NT2/D1 (cell line): ENCODE measurements at regions not wholly inside any gene's neighbourhood (a gene's known extent, or its start where the extent isn't known, plus 50 kb on each side); places are given as distances from the start of the nearest gene placed in this dataset.

Experiments
- DNase-seq: peaks from one replicate; pipeline ENCODE4 v3.0.0-alpha.2; 2011; ENCODE audit warnings: low read depth, low spot score
- H3K27me3 ChIP-seq: 2 replicates; pipeline ENCODE4 v1.6.0; 2011; ENCODE audit warnings: mild to moderate bottlenecking; ENCODE audit not compliant: insufficient read length, insufficient read depth
- H3K36me3 ChIP-seq: 2 replicates; pipeline ENCODE4 v1.6.1; 2011; ENCODE audit warnings: mild to moderate bottlenecking, low read length, mixed read lengths; ENCODE audit not compliant: insufficient read depth, insufficient read length
- H3K4me1 ChIP-seq: 2 replicates; pipeline ENCODE4 v1.5.1; 2011; ENCODE audit not compliant: insufficient read depth, insufficient read length
- H3K4me3 ChIP-seq: 2 replicates; pipeline ENCODE4 v1.5.1; 2011; ENCODE audit warnings: low read depth; ENCODE audit not compliant: insufficient read length
- H3K9ac ChIP-seq: 2 replicates; pipeline ENCODE4 v1.6.0; 2011; ENCODE audit warnings: low read depth; ENCODE audit not compliant: insufficient read length
- H3K9me3 ChIP-seq: 2 replicates; pipeline ENCODE4 v1.5.1; 2011; ENCODE audit warnings: mild to moderate bottlenecking, low read length; ENCODE audit not compliant: insufficient read depth
- SUZ12 ChIP-seq: IDR thresholded peaks from 2 replicates; pipeline ENCODE4 v1.6.1; 2011; ENCODE audit not compliant: insufficient read length, insufficient read depth; ENCODE audit errors: extremely low read depth
- YY1 ChIP-seq: IDR thresholded peaks from 2 replicates; pipeline ENCODE4 v1.6.1; 2011; ENCODE audit not compliant: insufficient read length, insufficient read depth
- ZNF274 ChIP-seq: IDR thresholded peaks from 2 replicates; pipeline ENCODE4 v1.6.1; 2011; ENCODE audit warnings: mild to moderate bottlenecking, low read depth, low read length

DNA sequence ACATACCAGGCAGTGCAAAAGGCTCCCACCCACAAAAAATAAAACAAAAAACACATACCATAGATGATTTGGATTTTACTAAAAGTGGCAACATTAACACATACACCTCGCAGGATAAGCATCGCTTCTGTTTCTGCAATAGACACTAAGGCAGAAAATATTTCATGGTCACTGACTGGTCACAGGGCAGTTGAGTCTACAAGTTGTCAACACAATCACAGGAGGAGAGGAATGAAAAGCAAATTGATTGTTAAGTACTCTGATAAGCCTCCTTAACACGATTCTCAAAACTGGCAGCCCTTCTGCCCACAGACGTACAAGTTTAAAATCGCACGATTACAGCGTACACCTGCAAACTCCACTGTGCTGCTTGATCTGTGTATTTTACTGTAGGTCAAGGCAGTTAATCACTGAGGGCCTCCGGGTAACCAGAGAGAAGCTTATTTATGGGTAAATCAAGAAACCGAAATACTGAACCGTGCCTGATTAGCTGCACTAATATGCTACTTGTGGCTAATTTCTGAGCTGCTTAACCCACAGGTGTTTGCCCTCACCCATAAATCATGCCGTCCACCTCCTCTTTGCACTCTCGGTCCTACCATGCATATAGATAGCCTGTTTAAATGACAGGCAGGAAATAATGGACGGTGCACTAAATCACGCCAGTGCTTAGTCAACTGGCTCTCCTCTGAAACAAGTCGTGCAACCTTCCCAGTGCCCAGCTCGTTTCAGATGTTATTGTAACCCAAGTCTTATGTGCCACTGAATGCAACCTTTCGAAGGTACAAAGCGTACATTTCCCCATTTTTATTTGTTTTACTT lies 659.4 kb upstream of the ADAMTS16 start:
- no peak overlapping the region for H3K9ac ChIP-seq
- no peak for TF ChIP-seq SUZ12
- no peak for TF ChIP-seq YY1
- TF ChIP-seq ZNF274 = no peak
- no peak overlapping the region for H3K4me3 ChIP-seq

DNA sequence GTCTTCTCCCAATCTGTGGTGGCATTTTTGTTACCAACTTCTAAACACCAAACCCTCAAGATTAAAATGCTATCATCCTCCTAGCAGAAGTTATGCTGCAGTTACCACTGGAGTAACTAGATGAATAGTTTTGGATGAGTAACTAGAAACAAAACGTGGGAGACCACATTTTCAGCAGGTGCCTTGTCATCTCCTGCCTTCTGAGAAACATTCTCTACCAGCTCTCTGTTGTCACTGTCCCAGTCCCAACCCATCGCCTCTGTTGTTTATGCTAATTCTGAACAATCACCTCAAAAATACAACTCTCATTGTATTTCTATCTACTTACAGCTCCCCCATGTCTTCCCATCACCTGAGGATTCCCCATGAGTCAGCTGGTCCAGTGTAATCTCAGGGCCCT lies 652.5 kb upstream of the ADAMTS16 start:
- Histone ChIP-seq H3K27me3 (no peaks in the 10 kb centered on the region), H3K4me1 (no peaks in the 10 kb centered on the region), H3K4me3 (no peak overlapping the region), H3K9me3 (no peaks in the 10 kb centered on the region), H3K36me3 (no peaks in the 10 kb centered on the region), H3K9ac (no peak overlapping the region)
- TF ChIP-seq SUZ12 (no peak), ZNF274 (no peak), YY1 (no peak)
- no peak for DNase-seq

More for the DNA sequence above, 659.4 kb upstream of the ADAMTS16 start:
- no peaks in the 10 kb centered on the region for H3K4me1 ChIP-seq
- no peaks in the 10 kb centered on the region for H3K27me3 ChIP-seq
- no peak for DNase-seq
- no peaks in the 10 kb centered on the region for H3K36me3 ChIP-seq
- no peaks in the 10 kb centered on the region for H3K9me3 ChIP-seq

GRCh38 chr5:4511996-4512656 lies 628.0 kb upstream of the ADAMTS16 start:
- Histone ChIP-seq H3K27me3 (no peaks in the 10 kb centered on the region), H3K36me3 (no peaks in the 10 kb centered on the region), H3K4me3 (no peak overlapping the region), H3K4me1 (no peaks in the 10 kb centered on the region), H3K9me3 (no peaks in the 10 kb centered on the region), H3K9ac (no peak overlapping the region)
- TF ChIP-seq ZNF274 = no peak
- no peak for TF ChIP-seq YY1
- TF ChIP-seq SUZ12 = no peak
- DNase-seq = no peak

DNA sequence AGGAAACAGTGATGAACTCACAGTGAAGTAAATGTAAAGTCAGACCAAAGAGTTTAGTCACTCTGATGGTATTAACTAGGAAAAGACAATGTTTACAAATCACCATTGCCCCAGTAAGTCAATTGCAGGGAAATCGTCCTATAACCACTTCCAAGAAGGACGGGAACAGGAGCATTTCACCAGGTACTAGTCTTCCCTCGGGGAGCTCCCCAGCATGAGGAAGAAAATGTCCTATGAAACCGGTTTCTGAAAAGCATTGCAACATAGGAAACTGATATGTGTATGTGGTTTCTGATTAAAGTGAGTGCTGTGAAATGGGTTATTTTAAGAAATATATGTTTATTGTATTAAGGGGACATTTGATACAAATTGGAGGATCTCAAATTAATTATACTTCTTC lies 626.7 kb upstream of the ADAMTS16 start:
- TF ChIP-seq YY1 (no peak), SUZ12 (no peak), ZNF274 (no peak)
- Histone ChIP-seq H3K4me1 (no peaks in the 10 kb centered on the region), H3K9me3 (no peaks in the 10 kb centered on the region), H3K4me3 (no peak overlapping the region), H3K36me3 (no peaks in the 10 kb centered on the region), H3K27me3 (no peaks in the 10 kb centered on the region), H3K9ac (no peak overlapping the region)
- no peak for DNase-seq

DNA sequence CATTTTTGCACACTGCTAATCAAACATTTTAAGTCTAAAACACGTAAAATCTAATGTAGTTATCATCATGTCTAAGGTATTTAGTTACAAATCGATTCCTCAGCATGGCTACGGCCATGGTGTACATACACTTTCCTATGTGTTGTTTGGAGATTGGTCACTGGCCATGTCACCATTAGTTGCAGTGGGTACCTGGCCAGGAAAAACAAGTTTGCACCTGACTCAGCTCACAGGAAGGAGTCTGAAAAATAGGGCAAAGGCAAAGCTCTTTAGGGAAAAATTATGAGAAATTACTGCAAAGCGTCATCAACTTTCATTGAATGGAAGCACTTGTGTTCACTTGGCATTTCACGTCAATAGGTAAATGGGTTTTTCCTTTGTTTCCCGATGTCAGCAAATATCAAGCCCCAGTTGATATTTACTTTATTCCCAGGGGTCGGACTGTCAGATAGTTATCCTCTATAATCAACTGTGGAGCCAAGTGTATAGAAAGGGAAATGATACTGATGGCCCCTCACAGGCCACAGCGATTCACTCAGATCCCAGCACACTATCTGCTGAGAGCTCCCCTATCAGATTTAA lies 626.0 kb upstream of the ADAMTS16 start:
- no peak for TF ChIP-seq YY1
- TF ChIP-seq ZNF274 = no peak
- TF ChIP-seq SUZ12 = no peak

DNA sequence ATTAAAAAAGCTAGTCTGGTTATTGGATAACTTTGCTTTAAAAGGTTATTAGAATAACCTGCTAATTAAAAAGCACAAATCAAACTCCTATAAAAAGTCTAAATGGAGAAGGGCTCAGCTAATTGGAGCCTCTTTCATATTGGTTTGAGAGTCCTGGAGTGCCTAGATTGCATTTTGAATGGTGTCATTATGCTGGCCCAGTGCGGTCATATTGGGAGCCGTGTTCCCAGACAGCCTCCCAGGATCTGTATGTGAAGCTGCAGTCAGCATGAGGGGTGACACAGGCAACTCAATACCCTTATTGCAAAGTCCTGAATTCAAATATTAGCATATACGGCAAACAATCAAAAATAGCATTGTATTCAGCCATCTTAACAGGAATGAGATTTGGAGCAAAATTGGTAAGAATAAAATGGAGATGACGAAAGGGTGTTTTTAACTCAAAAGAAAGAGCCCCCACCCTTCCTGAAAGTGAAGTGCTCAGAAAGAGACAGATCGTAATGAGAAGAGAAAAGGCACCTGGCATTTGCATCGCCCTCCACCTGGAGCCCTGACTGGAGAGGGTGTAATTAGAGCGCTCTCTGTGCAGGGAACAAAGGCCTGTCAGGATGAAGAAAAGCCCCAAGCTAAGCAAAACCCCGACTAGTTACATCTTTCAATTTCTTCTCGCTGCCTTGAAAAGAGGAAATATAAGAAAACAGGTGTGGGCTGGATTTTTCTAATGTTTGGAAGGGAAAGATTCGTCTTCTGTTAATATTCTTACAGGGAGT lies 621.0 kb upstream of the ADAMTS16 start:
- H3K4me3 ChIP-seq = no peak overlapping the region
- no peak for TF ChIP-seq ZNF274
- no peak for TF ChIP-seq YY1
- TF ChIP-seq SUZ12 = no peak
- no peaks in the 10 kb centered on the region for H3K27me3 ChIP-seq
- no peaks in the 10 kb centered on the region for H3K36me3 ChIP-seq
- no peaks in the 10 kb centered on the region for H3K9me3 ChIP-seq
- no peak overlapping the region for H3K9ac ChIP-seq
- no peak for DNase-seq
- no peaks in the 10 kb centered on the region for H3K4me1 ChIP-seq

More for the DNA sequence above, 626.0 kb upstream of the ADAMTS16 start:
- H3K9me3 ChIP-seq = no peaks in the 10 kb centered on the region
- H3K36me3 ChIP-seq = no peaks in the 10 kb centered on the region
- H3K4me1 ChIP-seq = no peaks in the 10 kb centered on the region
- H3K27me3 ChIP-seq = no peaks in the 10 kb centered on the region
- no peak overlapping the region for H3K4me3 ChIP-seq
- no peak overlapping the region for H3K9ac ChIP-seq
- DNase-seq = no peak

DNA sequence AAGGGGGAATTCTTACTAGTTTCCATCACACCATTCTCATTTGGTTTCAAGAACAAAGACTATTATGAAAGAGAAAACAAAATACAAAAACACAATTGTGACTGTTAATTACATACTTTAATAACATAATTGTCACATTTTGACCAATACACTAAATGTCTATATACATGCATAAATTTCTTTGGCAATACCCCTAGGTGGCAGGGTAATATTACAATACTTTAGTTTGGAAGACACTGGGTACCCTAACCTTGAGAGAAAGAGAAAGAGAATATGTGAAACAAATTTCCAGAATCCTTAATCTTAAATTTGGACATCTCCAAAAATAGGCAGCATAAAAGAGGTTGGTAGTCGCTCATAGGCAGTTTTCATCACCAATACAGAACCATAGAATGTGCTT lies 619.6 kb upstream of the ADAMTS16 start:
- DNase-seq = no peak
- H3K36me3 ChIP-seq = no peaks in the 10 kb centered on the region
- H3K4me1 ChIP-seq = no peaks in the 10 kb centered on the region
- TF ChIP-seq YY1 (no peak), ZNF274 (no peak), SUZ12 (no peak)
- H3K4me3 ChIP-seq = no peak overlapping the region
- H3K9ac ChIP-seq = no peak overlapping the region
- H3K9me3 ChIP-seq = no peaks in the 10 kb centered on the region
- no peaks in the 10 kb centered on the region for H3K27me3 ChIP-seq
